ENCODE measurements at regions not wholly inside any gene's neighbourhood (a gene's known extent, or its start where the extent isn't known, plus 50 kb on each side); places are given as distances from the start of the nearest gene placed in this dataset.
"Not testable (repeated sequence)": the region's sequence is repeated elsewhere in the genome, so short reads cannot be mapped to it uniquely, and the experiment has no call there.

DNA sequence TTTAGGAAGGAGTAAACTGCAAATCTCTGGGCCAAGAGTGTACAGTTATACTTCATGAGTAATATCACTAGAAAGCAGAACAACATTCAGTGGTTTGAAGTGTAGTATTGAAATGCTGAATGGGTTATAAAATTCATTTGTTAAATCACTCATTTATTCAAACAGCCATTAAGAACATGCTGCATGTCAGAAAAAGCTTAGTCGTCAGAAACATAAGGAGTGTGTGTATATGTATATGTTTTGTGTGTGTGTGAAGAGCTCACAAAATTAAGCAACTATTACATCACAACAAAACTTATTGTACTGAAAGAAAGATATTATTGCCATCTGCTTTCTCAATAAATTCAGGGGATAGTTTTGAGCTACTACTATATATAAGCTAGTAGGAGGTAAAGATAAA is 165.4 kb upstream of the PCDH9 start:
- intact Hi-C loops (cut with DNase I; ENCODE audit: low total_unique reads) = no loop called here
- Histone ChIP-seq H3K9me3 (no peaks in the 10 kb centered on the region), H3K36me3 (ENCODE audit: low read depth, missing control alignments) (no peaks in the 10 kb centered on the region), H3K27me3 (no peaks in the 10 kb centered on the region), H3K27ac (no peak overlapping the region), H3K4me3 (no peak overlapping the region), H3K4me1 (no peaks in the 10 kb centered on the region)
- no peak for DNase-seq
- WGBS, 2 donors = 62 to 77% methylated on average over 1 of the region's 1 CpG
- TF ChIP-seq, protein P1, sequence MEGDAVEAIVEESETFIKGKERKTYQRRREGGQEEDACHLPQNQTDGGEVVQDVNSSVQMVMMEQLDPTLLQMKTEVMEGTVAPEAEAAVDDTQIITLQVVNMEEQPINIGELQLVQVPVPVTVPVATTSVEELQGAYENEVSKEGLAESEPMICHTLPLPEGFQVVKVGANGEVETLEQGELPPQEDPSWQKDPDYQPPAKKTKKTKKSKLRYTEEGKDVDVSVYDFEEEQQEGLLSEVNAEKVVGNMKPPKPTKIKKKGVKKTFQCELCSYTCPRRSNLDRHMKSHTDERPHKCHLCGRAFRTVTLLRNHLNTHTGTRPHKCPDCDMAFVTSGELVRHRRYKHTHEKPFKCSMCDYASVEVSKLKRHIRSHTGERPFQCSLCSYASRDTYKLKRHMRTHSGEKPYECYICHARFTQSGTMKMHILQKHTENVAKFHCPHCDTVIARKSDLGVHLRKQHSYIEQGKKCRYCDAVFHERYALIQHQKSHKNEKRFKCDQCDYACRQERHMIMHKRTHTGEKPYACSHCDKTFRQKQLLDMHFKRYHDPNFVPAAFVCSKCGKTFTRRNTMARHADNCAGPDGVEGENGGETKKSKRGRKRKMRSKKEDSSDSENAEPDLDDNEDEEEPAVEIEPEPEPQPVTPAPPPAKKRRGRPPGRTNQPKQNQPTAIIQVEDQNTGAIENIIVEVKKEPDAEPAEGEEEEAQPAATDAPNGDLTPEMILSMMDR (IDR thresholded peaks at IDR 0.05) = no peak
- no peak for TF ChIP-seq POLR2A (IDR thresholded peaks at IDR 0.05)

- no peaks in the 10 kb centered on the region for H3K27me3 ChIP-seq
- H3K27ac ChIP-seq = no peak overlapping the region
- H3K4me1 ChIP-seq = no peaks in the 10 kb centered on the region
- TF ChIP-seq POLR2A (IDR thresholded peaks at IDR 0.05) = no peak
- TF ChIP-seq, protein P1 (IDR thresholded peaks at IDR 0.05) = no peak
- intact Hi-C loops (cut with DNase I; ENCODE audit: low total_unique reads) = no loop called here
- DNase-seq = no peak
- H3K4me3 ChIP-seq = no peak overlapping the region
- no peaks in the 10 kb centered on the region for H3K9me3 ChIP-seq
- H3K36me3 ChIP-seq (ENCODE audit: low read depth, missing control alignments) = no peaks in the 10 kb centered on the region
Observed at GRCh38 chr13:67392014-67392413, 161.9 kb upstream of the PCDH9 start.

DNA sequence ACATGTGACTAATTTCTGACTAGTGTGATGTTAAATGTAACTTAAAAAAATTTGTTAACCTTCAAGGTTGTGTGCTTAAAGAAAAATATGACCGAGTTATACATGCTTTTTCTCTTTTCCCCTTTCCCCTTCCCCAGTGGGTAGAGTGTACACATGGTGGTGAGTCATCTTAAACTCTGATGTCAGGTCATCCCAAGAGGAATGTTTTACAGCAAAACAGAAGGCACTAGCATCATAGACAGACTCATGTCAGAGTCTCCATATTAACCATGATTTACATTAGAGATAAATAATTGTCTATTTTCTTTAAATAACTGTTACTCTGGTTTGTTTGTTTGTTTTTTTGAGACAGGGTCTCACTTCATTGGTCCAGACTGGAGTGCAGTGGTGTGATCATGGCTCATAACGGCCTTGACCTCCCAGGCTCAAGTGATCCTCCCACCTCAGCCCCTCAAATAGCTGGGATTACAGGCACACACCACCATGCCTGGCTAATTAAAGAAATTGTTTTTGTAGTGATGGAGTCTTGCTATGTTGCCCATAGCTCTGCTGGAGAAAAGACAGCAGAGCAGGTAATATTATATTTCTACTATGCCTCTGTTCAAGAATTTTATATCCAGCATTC is 160.4 kb upstream of the PCDH9 start:
- H3K9me3 ChIP-seq = no peaks in the 10 kb centered on the region
- no peaks in the 10 kb centered on the region for H3K27me3 ChIP-seq
- no peak overlapping the region for H3K4me3 ChIP-seq
- intact Hi-C loops (cut with DNase I; ENCODE audit: low total_unique reads) = no loop called here
- H3K27ac ChIP-seq = no peak overlapping the region
- DNase-seq = no peak
- TF ChIP-seq, protein P1 (IDR thresholded peaks at IDR 0.05) = no peak
- TF ChIP-seq POLR2A (IDR thresholded peaks at IDR 0.05) = no peak
- WGBS, 2 donors = 78 to 79% methylated on average over 2 of the region's 2 CpGs
- no peaks in the 10 kb centered on the region for H3K4me1 ChIP-seq
- no peaks in the 10 kb centered on the region for H3K36me3 ChIP-seq (ENCODE audit: low read depth, missing control alignments)

DNA sequence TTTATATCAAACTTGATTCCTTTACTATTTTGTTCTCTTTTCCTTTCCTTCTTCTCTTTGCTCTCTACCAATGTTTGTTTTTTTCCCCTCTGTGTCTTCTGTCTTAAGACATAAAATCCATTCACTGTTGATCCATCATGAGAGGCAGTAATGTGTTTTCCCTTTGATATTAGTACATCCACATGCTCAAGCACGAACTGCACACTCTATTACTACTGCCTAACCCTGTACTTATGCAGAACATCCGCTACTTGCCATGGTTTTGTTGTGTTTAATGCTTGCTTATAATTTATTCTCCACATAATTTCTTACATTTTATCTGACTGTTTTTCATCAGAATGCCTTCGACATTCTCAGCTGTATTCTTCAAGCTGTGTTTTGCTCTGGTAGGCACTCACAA is 159.0 kb upstream of the PCDH9 start:
- no peaks in the 10 kb centered on the region for H3K4me1 ChIP-seq
- H3K27ac ChIP-seq = no peak overlapping the region
- H3K9me3 ChIP-seq = no peaks in the 10 kb centered on the region
- no peaks in the 10 kb centered on the region for H3K36me3 ChIP-seq (ENCODE audit: low read depth, missing control alignments)
- DNase-seq = no peak
- intact Hi-C loops (cut with DNase I; ENCODE audit: low total_unique reads) = no loop called here
- WGBS, 2 donors = 73 to 79% methylated on average over 3 of the region's 3 CpGs
- TF ChIP-seq, protein P1 (IDR thresholded peaks at IDR 0.05) = no peak
- TF ChIP-seq POLR2A (IDR thresholded peaks at IDR 0.05) = no peak
- no peaks in the 10 kb centered on the region for H3K27me3 ChIP-seq
- H3K4me3 ChIP-seq = no peak overlapping the region

- H3K4me3 ChIP-seq; H3K4me1 ChIP-seq; H3K27me3 ChIP-seq; DNase-seq; H3K27ac ChIP-seq; intact Hi-C loops (cut with DNase I; ENCODE audit: low total_unique reads); H3K36me3 ChIP-seq (ENCODE audit: low read depth, missing control alignments); H3K9me3 ChIP-seq: not testable (repeated sequence)
- 68 to 74% methylated on average over 7 of the region's 7 CpGs for WGBS, 2 donors
Observed at GRCh38 chr13:67383109-67383757, 153.1 kb upstream of the PCDH9 start.
